ENCODE measurements at regions not wholly inside any gene's neighbourhood (a gene's known extent, or its start where the extent isn't known, plus 50 kb on each side); places are given as distances from the start of the nearest gene placed in this dataset.

GRCh38 chr19:28838909-28839308 lies 374.0 kb downstream of the UQCRFS1 start:
- TF ChIP-seq, protein P1, sequence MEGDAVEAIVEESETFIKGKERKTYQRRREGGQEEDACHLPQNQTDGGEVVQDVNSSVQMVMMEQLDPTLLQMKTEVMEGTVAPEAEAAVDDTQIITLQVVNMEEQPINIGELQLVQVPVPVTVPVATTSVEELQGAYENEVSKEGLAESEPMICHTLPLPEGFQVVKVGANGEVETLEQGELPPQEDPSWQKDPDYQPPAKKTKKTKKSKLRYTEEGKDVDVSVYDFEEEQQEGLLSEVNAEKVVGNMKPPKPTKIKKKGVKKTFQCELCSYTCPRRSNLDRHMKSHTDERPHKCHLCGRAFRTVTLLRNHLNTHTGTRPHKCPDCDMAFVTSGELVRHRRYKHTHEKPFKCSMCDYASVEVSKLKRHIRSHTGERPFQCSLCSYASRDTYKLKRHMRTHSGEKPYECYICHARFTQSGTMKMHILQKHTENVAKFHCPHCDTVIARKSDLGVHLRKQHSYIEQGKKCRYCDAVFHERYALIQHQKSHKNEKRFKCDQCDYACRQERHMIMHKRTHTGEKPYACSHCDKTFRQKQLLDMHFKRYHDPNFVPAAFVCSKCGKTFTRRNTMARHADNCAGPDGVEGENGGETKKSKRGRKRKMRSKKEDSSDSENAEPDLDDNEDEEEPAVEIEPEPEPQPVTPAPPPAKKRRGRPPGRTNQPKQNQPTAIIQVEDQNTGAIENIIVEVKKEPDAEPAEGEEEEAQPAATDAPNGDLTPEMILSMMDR (IDR thresholded peaks at IDR 0.05 in 4 of 5, conservative IDR thresholded peaks at IDR 0.05 in 1 of 5), result no peak
- TF ChIP-seq POLR2A (IDR thresholded peaks at IDR 0.05), result no peak

Data from gastrocnemius medialis (tissue), 4 donors.